Central memory CD4-positive, alpha-beta T cell (primary cell): ENCODE measurements at regions not wholly inside any gene's neighbourhood (a gene's known extent, or its start where the extent isn't known, plus 50 kb on each side); places are given as distances from the start of the nearest gene placed in this dataset.
"Not testable (repeated sequence)": the region's sequence is repeated elsewhere in the genome, so short reads cannot be mapped to it uniquely, and the experiment has no call there.

Experiments
- DNase-seq: peaks from one replicate; pipeline ENCODE4 v3.0.0; 2022

DNA sequence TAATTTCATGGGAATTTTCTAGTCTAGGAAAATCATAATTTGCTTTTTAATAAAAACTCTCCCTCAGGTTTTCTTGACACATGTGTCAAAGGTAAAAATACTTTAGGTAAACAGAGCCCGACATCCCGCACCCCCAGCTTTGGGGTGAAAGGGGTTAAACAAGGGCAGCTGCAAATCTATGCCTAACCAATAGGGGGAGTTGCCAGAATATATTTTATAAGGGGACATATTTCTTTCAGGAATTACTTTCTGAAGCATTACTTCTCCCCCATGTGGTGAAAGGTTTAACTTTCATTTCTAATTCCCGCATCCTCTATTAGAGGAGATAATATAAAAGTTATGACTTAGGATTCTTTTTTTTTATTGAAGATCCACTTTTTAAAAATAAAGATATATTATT lies 53.9 kb upstream of the HEPH start:
- DNase-seq, result peak; percentile 1

- not testable (repeated sequence) for DNase-seq
Measured at GRCh38 chrX:66107860-66108259, 56.2 kb upstream of the HEPH start.

GRCh38 chrX:66102398-66102797 lies 61.6 kb upstream of the HEPH start:
- not testable (repeated sequence) for DNase-seq

- DNase-seq, result no peak
Measured at GRCh38 chrX:66098162-66098561, 58.3 kb upstream of the VSIG4 start.

GRCh38 chrX:66096987-66097386 lies 57.1 kb upstream of the VSIG4 start:
- DNase-seq, result not testable (repeated sequence)

DNA sequence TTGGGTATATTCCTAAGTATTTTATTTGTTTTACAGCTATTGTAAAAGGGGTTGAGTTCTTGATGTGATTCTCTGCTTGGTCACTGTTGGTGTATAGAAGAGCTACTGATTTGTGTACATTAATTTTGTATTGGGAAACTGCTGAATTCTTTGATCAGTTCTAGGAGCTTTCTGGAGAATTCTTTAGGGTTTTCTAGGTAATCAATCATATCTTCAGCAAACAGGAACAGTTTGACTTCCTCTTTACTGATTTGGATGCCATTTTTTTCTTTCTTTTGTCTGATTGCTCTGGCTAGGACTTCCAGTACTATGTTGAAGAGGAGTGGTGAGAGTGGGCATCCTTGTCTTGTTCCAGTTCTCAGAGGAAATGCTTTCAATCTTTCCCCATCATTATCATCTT lies 50.1 kb upstream of the VSIG4 start:
- DNase-seq, result not testable (repeated sequence)
